ENCODE measurements at regions not wholly inside any gene's neighbourhood (a gene's known extent, or its start where the extent isn't known, plus 50 kb on each side); places are given as distances from the start of the nearest gene placed in this dataset.

GRCh38 chr1:104624538-104624937 lies 874.8 kb downstream of the AMY1C start:
- Histone ChIP-seq H3K9me3 (replicated peaks; ENCODE audit: control insufficient read depth, insufficient read depth, low read length) (no peaks in the 10 kb centered on the region), H4K20me1 (replicated peaks; ENCODE audit: control insufficient read depth, extremely low read depth, insufficient read depth, low read length) (no peaks in the 10 kb centered on the region), H3K4me3 (replicated peaks in 1 of 3; ENCODE audit: insufficient read depth in 1 of 3, low read depth in 1 of 3, low read length in 3 of 3) (no peak overlapping the region), H3K4me2 (ENCODE audit: insufficient read depth, low read length) (no peak overlapping the region), H3K4me1 (ENCODE audit: control insufficient read depth, extremely low read depth, insufficient read depth, low read length) (no peaks in the 10 kb centered on the region), H3K79me2 (ENCODE audit: control insufficient read depth, insufficient read depth, low read length) (no peaks in the 10 kb centered on the region), H3K9ac (replicated peaks; ENCODE audit: extremely low read depth, insufficient read depth, low read length) (no peak overlapping the region), H3K9me1 (replicated peaks; ENCODE audit: control insufficient read depth, extremely low read depth, insufficient read depth, low read length) (no peaks in the 10 kb centered on the region), H2AFZ (ENCODE audit: low read depth, low read length) (no peak overlapping the region), H3K36me3 (ENCODE audit: control insufficient read depth in 2 of 2, extremely low read depth in 1 of 2, insufficient read depth in 2 of 2, low read length in 2 of 2) (no peaks in the 10 kb centered on the region), H3K27ac (ENCODE audit: insufficient read depth, low read depth, low read length) (no peak overlapping the region), H3K27me3 (ENCODE audit: control insufficient read depth in 2 of 2, insufficient read depth in 2 of 2, low read length in 2 of 2) (no peaks in the 10 kb centered on the region)
- ChIA-PET CTCF (no interaction called here), POLR2A (no interaction called here)
- intact Hi-C loops (cut with micrococcal nuclease) (no loop called here), dilution Hi-C loops (cut with MboI; ENCODE audit: extremely low pct_ligation_motif_present, low sequenced_read_pairs) (no loop called here)
- no peak for TF ChIP-seq EZH2 (IDR thresholded peaks at IDR 0.05; ENCODE audit: borderline replicate concordance, low read depth, low read length, severe bottlenecking)
- TF ChIP-seq POLR2A (IDR thresholded peaks at IDR 0.05; ENCODE audit: low read depth, low read length), result no peak
- TF ChIP-seq GATA2 (IDR thresholded peaks at IDR 0.05; ENCODE audit: insufficient read depth, insufficient read length, low read depth, low read length), result no peak
- no peak for TF ChIP-seq MYC (IDR thresholded peaks at IDR 0.05; ENCODE audit: low read depth, low read length)
- TF ChIP-seq JUN (IDR thresholded peaks at IDR 0.05; ENCODE audit: borderline replicate concordance, insufficient read depth, insufficient read length, low read depth), result no peak
- no peak for TF ChIP-seq POLR2AphosphoS5 (IDR thresholded peaks at IDR 0.05; ENCODE audit: insufficient read depth, low read depth, low read length)
- no peak for TF ChIP-seq FOS (IDR thresholded peaks at IDR 0.05; ENCODE audit: borderline replicate concordance, insufficient read depth, low read length)
- TF ChIP-seq, protein P1, sequence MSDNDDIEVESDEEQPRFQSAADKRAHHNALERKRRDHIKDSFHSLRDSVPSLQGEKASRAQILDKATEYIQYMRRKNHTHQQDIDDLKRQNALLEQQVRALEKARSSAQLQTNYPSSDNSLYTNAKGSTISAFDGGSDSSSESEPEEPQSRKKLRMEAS (IDR thresholded peaks at IDR 0.05; ENCODE audit: insufficient read depth, insufficient read length), result no peak
- TF ChIP-seq, protein P2, sequence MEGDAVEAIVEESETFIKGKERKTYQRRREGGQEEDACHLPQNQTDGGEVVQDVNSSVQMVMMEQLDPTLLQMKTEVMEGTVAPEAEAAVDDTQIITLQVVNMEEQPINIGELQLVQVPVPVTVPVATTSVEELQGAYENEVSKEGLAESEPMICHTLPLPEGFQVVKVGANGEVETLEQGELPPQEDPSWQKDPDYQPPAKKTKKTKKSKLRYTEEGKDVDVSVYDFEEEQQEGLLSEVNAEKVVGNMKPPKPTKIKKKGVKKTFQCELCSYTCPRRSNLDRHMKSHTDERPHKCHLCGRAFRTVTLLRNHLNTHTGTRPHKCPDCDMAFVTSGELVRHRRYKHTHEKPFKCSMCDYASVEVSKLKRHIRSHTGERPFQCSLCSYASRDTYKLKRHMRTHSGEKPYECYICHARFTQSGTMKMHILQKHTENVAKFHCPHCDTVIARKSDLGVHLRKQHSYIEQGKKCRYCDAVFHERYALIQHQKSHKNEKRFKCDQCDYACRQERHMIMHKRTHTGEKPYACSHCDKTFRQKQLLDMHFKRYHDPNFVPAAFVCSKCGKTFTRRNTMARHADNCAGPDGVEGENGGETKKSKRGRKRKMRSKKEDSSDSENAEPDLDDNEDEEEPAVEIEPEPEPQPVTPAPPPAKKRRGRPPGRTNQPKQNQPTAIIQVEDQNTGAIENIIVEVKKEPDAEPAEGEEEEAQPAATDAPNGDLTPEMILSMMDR (IDR thresholded peaks at IDR 0.05; ENCODE audit: extremely low read depth in 1 of 2, insufficient read depth in 1 of 2, low read depth in 1 of 2, low read length in 2 of 2), result no peak
- DNase-seq (ENCODE audit: low read depth, low spot score) (no peak), FAIRE-seq (no peak)
- BruUV-seq (replicated peaks), result no TSS peak

Measured in endothelial cell of umbilical vein (primary cell).